ENCODE measurements at regions not wholly inside any gene's neighbourhood (a gene's known extent, or its start where the extent isn't known, plus 50 kb on each side); places are given as distances from the start of the nearest gene placed in this dataset.
"Not testable (repeated sequence)": the region's sequence is repeated elsewhere in the genome, so short reads cannot be mapped to it uniquely, and the experiment has no call there.

DNA sequence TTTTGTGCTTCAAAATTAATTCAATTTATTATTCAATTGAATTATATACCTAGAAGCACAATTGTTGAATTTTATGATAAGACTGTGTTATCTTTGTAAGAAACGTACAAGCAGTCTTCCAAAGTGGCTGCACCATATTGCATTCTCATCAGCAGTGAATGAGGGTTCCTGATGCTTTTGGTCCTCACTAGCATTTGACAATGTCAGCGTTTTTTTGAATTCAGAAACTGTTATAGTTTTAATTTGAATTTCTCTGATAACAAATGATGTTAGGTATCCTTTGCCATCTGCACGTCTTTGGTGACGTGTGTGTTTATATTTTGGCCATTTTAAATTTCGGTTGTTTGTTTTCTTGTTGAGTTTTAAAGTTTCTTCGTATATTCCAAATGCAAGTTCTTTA is 553.0 kb upstream of the ZP4 start:
- H3K9me3 Mint-ChIP-seq: peaks cover 0 to 18% (median 9%) of the 10 kb centered on the region in 7 donors
- no peak overlapping the region for H3K27ac ChIP-seq (ENCODE audit: insufficient read depth, low read length, poor library complexity, severe bottlenecking)
- H3K27me3 Mint-ChIP-seq: no peaks in the 10 kb centered on the region
- H3K4me1 Mint-ChIP-seq: no peaks in the 10 kb centered on the region
- peaks cover 0 to 5% of the 10 kb centered on the region in 2 experiments for H3K9me3 ChIP-seq (ENCODE audit: control insufficient read depth in 2 of 2, low read length in 2 of 2)
- no peak overlapping the region for H3K27ac Mint-ChIP-seq
- no peaks in the 10 kb centered on the region for H3K27me3 ChIP-seq (ENCODE audit: control insufficient read depth, insufficient read depth, low read length)
- H3K36me3 ChIP-seq (ENCODE audit: control insufficient read depth, insufficient read depth, low read length): no peaks in the 10 kb centered on the region
- H3K4me3 ChIP-seq (ENCODE audit: low read depth, low read length): no peak overlapping the region
- ATAC-seq (ENCODE audit: low read depth in 2 of 2) (no peak), DNase-seq (no peak)
- H3K36me3 Mint-ChIP-seq: no peaks in the 10 kb centered on the region
- no peak overlapping the region for H3K4me3 Mint-ChIP-seq
- no peaks in the 10 kb centered on the region for H3K4me1 ChIP-seq (ENCODE audit: control insufficient read depth, insufficient read depth, low read length, poor library complexity, severe bottlenecking)

DNA sequence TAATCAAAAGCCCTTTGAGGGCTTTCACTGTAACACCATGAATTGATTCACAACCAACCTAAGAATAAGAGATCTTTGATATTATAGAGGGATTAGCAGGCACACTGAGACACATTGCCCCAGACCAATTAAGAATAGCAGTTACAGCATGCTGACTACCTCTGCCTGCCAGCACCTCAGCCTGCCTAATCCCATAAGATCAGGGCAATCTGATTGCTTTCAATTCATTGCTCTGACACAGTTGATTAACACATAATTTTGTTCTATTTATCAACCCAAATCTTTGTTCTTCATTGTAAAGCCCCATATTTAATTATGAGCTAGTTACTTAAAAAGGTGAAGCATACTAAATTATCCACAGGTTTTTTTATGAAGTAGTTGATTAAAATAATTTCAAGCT is 548.8 kb upstream of the ZP4 start:
- Histone ChIP-seq H3K27me3 (ENCODE audit: control insufficient read depth, insufficient read depth, low read length) (no peaks in the 10 kb centered on the region), H3K4me1 (ENCODE audit: control insufficient read depth, insufficient read depth, low read length, poor library complexity, severe bottlenecking) (no peaks in the 10 kb centered on the region), H3K36me3 (ENCODE audit: control insufficient read depth, insufficient read depth, low read length) (no peaks in the 10 kb centered on the region), H3K27ac (ENCODE audit: insufficient read depth, low read length, poor library complexity, severe bottlenecking) (no peak overlapping the region), H3K9me3 (ENCODE audit: control insufficient read depth in 2 of 2, low read length in 2 of 2) (no peaks in the 10 kb centered on the region), H3K4me3 (ENCODE audit: low read depth, low read length) (no peak overlapping the region)
- ATAC-seq (ENCODE audit: low read depth in 2 of 2) (no peak), DNase-seq (no peak)
- H3K4me3 Mint-ChIP-seq: no peak overlapping the region
- H3K27me3 Mint-ChIP-seq: no peaks in the 10 kb centered on the region
- H3K36me3 Mint-ChIP-seq: no peaks in the 10 kb centered on the region
- H3K27ac Mint-ChIP-seq: no peak overlapping the region
- peaks cover 2 to 20% (median 8%) of the 10 kb centered on the region in 7 donors for H3K9me3 Mint-ChIP-seq
- no peaks in the 10 kb centered on the region for H3K4me1 Mint-ChIP-seq

DNA sequence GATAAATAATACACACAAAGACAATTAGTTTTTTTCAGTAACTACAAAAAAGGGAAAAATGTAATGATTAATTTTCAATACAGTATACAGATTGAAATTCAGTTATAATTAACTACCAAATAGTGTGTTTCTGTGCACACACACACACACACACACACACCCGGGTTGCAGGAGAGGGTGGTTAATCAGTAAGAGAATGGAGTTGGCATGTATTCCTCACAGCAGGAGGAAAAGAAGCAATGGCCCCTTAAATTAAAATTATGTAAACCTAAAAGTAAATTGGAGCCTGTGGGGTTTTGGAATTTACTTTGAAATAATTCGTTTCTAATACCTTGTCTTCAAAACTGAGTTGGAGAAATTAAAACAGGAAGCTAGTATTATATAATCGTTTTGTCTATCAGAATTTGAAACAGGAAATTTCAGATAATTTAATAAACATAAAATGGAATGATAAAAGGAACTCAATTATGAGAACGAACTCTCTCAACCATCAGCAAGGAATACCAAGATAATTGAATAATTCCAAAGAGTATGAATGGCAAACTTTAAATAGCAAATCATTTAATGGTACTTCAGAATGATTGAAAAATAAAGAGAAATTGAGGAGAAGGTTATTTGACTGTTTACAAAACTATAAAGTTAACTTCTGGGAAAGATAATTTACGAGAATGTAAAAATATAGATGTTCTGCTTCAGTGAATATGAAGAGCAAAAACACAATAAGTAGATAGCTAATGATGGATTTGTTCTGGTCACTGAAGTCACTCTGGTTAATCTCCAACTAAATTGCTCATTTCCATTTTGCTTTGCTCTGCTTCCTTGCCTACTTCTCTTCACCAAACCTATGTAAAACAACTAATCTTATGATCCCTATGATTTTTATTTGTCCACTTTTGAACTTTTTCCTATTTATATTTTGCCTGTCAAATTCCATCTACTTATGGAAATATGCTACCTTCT is 547.9 kb upstream of the ZP4 start:
- H3K4me3 Mint-ChIP-seq: no peak overlapping the region
- no peak overlapping the region for H3K27ac ChIP-seq (ENCODE audit: insufficient read depth, low read length, poor library complexity, severe bottlenecking)
- H3K4me1 Mint-ChIP-seq: no peaks in the 10 kb centered on the region
- no peak overlapping the region for H3K4me3 ChIP-seq (ENCODE audit: low read depth, low read length)
- peaks cover 0 to 6% of the 10 kb centered on the region in 2 experiments for H3K9me3 ChIP-seq (ENCODE audit: control insufficient read depth in 2 of 2, low read length in 2 of 2)
- no peak for DNase-seq
- peaks cover 3 to 20% (median 8%) of the 10 kb centered on the region in 7 donors for H3K9me3 Mint-ChIP-seq
- H3K4me1 ChIP-seq (ENCODE audit: control insufficient read depth, insufficient read depth, low read length, poor library complexity, severe bottlenecking): no peaks in the 10 kb centered on the region
- no peak overlapping the region for H3K27ac Mint-ChIP-seq
- no peaks in the 10 kb centered on the region for H3K36me3 Mint-ChIP-seq
- H3K36me3 ChIP-seq (ENCODE audit: control insufficient read depth, insufficient read depth, low read length): no peaks in the 10 kb centered on the region
- no peaks in the 10 kb centered on the region for H3K27me3 ChIP-seq (ENCODE audit: control insufficient read depth, insufficient read depth, low read length)
- no peak for ATAC-seq (ENCODE audit: low read depth in 2 of 2)
- H3K27me3 Mint-ChIP-seq: no peaks in the 10 kb centered on the region

DNA sequence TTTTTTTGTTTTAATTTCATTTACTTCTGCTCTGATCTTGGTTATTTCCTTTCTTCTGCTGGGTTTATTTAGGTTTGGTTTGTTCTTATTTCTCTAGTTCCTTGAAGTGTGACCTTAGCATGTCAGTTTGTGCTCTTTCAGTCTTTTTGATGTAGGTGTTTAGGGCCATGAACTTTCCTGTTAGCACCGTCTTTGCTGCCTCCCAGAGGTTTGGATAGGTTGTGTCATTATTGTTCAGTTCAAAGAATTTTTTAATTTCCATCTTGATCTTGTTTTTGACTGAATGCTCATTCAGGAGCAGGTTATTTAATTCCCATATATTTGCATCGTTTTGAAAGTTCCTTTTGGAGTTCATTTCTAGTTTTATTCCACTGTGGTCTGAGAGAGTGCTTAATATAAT is 539.0 kb upstream of the ZP4 start:
- H3K27ac Mint-ChIP-seq; H3K27me3 Mint-ChIP-seq; H3K4me1 ChIP-seq (ENCODE audit: control insufficient read depth, insufficient read depth, low read length, poor library complexity, severe bottlenecking); ATAC-seq (ENCODE audit: low read depth in 2 of 2); H3K27me3 ChIP-seq (ENCODE audit: control insufficient read depth, insufficient read depth, low read length); H3K4me3 Mint-ChIP-seq; H3K4me3 ChIP-seq (ENCODE audit: low read depth, low read length); H3K36me3 Mint-ChIP-seq; H3K27ac ChIP-seq (ENCODE audit: insufficient read depth, low read length, poor library complexity, severe bottlenecking); H3K36me3 ChIP-seq (ENCODE audit: control insufficient read depth, insufficient read depth, low read length); DNase-seq; H3K4me1 Mint-ChIP-seq: not testable (repeated sequence)
- H3K9me3 Mint-ChIP-seq: peaks cover 3 to 21% (median 11%) of the 10 kb centered on the region in 7 donors
- peaks cover 0 to 16% of the 10 kb centered on the region in 2 experiments for H3K9me3 ChIP-seq (ENCODE audit: control insufficient read depth in 2 of 2, low read length in 2 of 2)

DNA sequence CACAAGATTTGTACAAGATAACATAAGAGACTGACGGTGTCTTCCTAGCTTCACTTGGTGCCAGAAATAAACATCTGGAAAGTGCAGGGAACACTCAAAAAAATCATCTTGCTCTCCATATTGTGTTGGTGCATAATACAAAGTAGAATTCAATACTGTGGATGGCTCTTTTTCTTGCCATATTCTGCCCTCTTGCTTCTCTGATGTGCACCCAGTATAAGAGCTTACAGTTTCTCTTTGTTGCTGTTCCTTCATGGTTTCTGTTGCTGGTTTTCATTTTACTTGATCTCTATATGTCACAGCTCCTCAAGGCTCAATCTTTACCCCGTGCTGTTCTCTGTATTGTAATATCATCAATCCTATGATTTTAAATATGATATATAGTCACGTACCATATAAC is 528.5 kb upstream of the ZP4 start:
- no peaks in the 10 kb centered on the region for H3K9me3 ChIP-seq (ENCODE audit: control insufficient read depth in 2 of 2, low read length in 2 of 2)
- Mint-ChIP-seq H3K4me1 (no peaks in the 10 kb centered on the region), H3K4me3 (no peak overlapping the region), H3K9me3 (peaks cover 0 to 20% (median 4%) of the 10 kb centered on the region in 7 donors), H3K36me3 (no peaks in the 10 kb centered on the region), H3K27ac (no peak overlapping the region), H3K27me3 (no peaks in the 10 kb centered on the region)
- DNase-seq (no peak), ATAC-seq (ENCODE audit: low read depth in 2 of 2) (no peak)
- H3K36me3 ChIP-seq (ENCODE audit: control insufficient read depth, insufficient read depth, low read length): no peaks in the 10 kb centered on the region
- H3K4me1 ChIP-seq (ENCODE audit: control insufficient read depth, insufficient read depth, low read length, poor library complexity, severe bottlenecking): no peaks in the 10 kb centered on the region
- H3K4me3 ChIP-seq (ENCODE audit: low read depth, low read length): no peak overlapping the region
- no peak overlapping the region for H3K27ac ChIP-seq (ENCODE audit: insufficient read depth, low read length, poor library complexity, severe bottlenecking)
- no peaks in the 10 kb centered on the region for H3K27me3 ChIP-seq (ENCODE audit: control insufficient read depth, insufficient read depth, low read length)

DNA sequence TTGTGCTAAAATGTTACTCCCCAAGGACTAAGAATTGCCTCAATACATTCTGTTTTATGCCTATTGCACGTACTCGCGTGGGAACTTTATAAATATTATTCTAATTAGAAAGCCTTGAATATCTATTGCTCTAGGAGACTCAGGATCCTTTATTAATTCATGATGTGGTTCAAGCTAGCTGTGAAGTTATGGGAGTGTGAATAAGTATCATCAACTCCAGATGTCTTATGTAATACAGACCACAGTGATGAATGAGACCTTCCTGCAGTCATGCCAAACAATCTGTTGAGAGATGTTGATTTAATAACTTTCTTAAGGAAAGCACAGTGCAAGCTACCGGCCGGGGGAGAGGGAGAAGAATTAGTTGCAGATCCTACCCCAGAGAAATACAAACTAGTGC is 519.2 kb upstream of the ZP4 start:
- Histone ChIP-seq H3K9me3 (ENCODE audit: control insufficient read depth in 2 of 2, low read length in 2 of 2) (peaks cover 0 to 4% of the 10 kb centered on the region in 2 experiments), H3K4me1 (ENCODE audit: control insufficient read depth, insufficient read depth, low read length, poor library complexity, severe bottlenecking) (no peaks in the 10 kb centered on the region), H3K36me3 (ENCODE audit: control insufficient read depth, insufficient read depth, low read length) (no peaks in the 10 kb centered on the region), H3K27ac (ENCODE audit: insufficient read depth, low read length, poor library complexity, severe bottlenecking) (no peak overlapping the region), H3K27me3 (ENCODE audit: control insufficient read depth, insufficient read depth, low read length) (no peaks in the 10 kb centered on the region), H3K4me3 (ENCODE audit: low read depth, low read length) (no peak overlapping the region)
- ATAC-seq (ENCODE audit: low read depth in 2 of 2): no peak
- Mint-ChIP-seq H3K27me3 (no peaks in the 10 kb centered on the region), H3K4me1 (no peaks in the 10 kb centered on the region), H3K9me3 (peaks cover 0 to 19% (median 10%) of the 10 kb centered on the region in 7 donors), H3K36me3 (no peaks in the 10 kb centered on the region), H3K4me3 (no peak overlapping the region), H3K27ac (no peak overlapping the region)
- no peak for DNase-seq

DNA sequence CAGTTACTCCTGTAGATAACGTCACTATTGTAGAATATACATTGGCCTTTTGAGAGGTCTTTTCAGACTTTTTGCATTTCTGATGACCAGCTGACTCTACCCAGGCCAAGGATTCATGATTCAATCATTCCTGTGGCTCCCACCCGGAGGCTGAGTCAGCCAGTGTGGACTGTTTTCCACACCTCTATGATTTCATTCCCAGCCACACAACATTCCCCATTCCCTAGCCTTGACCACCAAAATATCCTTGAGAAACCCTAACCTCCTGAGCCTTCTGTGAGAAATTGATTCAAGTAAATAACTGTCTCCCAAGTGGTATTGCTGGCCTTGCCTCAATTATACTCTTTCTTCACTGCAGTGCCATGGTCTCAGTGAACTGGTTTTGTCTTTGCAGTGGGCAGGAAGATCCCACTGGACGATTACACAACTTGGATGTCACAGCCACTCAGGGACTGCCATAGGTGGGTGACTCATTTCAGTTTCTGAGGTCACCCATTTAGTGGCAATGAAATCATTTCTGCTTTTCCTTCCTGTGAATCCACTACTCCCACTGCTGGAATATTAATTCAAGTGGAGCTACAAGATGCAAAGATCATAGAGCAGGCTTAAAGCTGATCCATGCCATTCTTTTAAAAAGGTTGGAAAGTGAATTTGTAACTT is 518.6 kb upstream of the ZP4 start:
- no peaks in the 10 kb centered on the region for H3K27me3 Mint-ChIP-seq
- H3K36me3 Mint-ChIP-seq: no peaks in the 10 kb centered on the region
- H3K9me3 Mint-ChIP-seq: peaks cover 0 to 23% (median 8%) of the 10 kb centered on the region in 7 donors
- H3K9me3 ChIP-seq (ENCODE audit: control insufficient read depth in 2 of 2, low read length in 2 of 2): peaks cover 0 to 4% of the 10 kb centered on the region in 2 experiments
- no peaks in the 10 kb centered on the region for H3K4me1 Mint-ChIP-seq
- H3K27me3 ChIP-seq (ENCODE audit: control insufficient read depth, insufficient read depth, low read length): no peaks in the 10 kb centered on the region
- no peak overlapping the region for H3K27ac Mint-ChIP-seq
- H3K27ac ChIP-seq (ENCODE audit: insufficient read depth, low read length, poor library complexity, severe bottlenecking): no peak overlapping the region
- DNase-seq (no peak), ATAC-seq (ENCODE audit: low read depth in 2 of 2) (no peak)
- no peaks in the 10 kb centered on the region for H3K36me3 ChIP-seq (ENCODE audit: control insufficient read depth, insufficient read depth, low read length)
- H3K4me3 ChIP-seq (ENCODE audit: low read depth, low read length): no peak overlapping the region
- H3K4me1 ChIP-seq (ENCODE audit: control insufficient read depth, insufficient read depth, low read length, poor library complexity, severe bottlenecking): no peaks in the 10 kb centered on the region
- H3K4me3 Mint-ChIP-seq: no peak overlapping the region

All from CD4-positive, CD25-positive, alpha-beta regulatory T cell (primary cell).